ENCODE measurements at regions not wholly inside any gene's neighbourhood (a gene's known extent, or its start where the extent isn't known, plus 50 kb on each side); places are given as distances from the start of the nearest gene placed in this dataset.

DNA sequence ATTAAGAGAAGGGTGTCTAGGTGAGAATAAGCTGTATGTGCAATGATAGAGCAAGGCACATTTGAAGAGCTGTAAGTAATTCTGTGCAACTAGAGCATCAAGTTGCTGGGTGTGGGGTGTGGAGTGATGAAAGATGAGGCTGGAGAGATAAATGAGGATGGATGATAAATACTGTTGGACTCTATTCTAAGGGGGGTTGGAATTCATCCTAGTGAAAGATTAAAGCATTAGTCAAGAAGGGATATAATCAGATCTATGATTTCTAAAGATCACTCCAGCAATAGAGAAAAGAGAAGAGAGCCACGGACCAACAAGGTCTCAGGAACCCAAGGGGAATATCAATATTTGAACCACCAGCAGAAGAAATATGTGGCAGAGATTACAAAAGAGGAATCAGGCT lies 415.0 kb upstream of the RPS6KA3 start:
- no peak for TF ChIP-seq JUND (IDR thresholded peaks at IDR 0.05)
- no peak for TF ChIP-seq POLR2A (IDR thresholded peaks at IDR 0.05; ENCODE audit: borderline replicate concordance, extremely low read depth, insufficient read depth, insufficient read length)
- no peak for TF ChIP-seq ZNF274 (IDR thresholded peaks at IDR 0.05; ENCODE audit: low read depth, low read length)
- TF ChIP-seq, protein P1, sequence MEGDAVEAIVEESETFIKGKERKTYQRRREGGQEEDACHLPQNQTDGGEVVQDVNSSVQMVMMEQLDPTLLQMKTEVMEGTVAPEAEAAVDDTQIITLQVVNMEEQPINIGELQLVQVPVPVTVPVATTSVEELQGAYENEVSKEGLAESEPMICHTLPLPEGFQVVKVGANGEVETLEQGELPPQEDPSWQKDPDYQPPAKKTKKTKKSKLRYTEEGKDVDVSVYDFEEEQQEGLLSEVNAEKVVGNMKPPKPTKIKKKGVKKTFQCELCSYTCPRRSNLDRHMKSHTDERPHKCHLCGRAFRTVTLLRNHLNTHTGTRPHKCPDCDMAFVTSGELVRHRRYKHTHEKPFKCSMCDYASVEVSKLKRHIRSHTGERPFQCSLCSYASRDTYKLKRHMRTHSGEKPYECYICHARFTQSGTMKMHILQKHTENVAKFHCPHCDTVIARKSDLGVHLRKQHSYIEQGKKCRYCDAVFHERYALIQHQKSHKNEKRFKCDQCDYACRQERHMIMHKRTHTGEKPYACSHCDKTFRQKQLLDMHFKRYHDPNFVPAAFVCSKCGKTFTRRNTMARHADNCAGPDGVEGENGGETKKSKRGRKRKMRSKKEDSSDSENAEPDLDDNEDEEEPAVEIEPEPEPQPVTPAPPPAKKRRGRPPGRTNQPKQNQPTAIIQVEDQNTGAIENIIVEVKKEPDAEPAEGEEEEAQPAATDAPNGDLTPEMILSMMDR (IDR thresholded peaks at IDR 0.05 in 2 of 3, conservative IDR thresholded peaks at IDR 0.05 in 1 of 3; ENCODE audit: borderline replicate concordance in 1 of 3, insufficient read depth in 1 of 3, low read depth in 2 of 3, low read length in 2 of 3), result no peak
- TF ChIP-seq EZH2 (IDR thresholded peaks at IDR 0.05), result no peak
- TF ChIP-seq SP1 (IDR thresholded peaks at IDR 0.05; ENCODE audit: low read depth), result no peak
- no peak for TF ChIP-seq RAD21 (IDR thresholded peaks at IDR 0.05; ENCODE audit: low read depth)
- no peak for TF ChIP-seq EZH2phosphoT487 (IDR thresholded peaks at IDR 0.05; ENCODE audit: borderline replicate concordance)
- TF ChIP-seq, protein P2, sequence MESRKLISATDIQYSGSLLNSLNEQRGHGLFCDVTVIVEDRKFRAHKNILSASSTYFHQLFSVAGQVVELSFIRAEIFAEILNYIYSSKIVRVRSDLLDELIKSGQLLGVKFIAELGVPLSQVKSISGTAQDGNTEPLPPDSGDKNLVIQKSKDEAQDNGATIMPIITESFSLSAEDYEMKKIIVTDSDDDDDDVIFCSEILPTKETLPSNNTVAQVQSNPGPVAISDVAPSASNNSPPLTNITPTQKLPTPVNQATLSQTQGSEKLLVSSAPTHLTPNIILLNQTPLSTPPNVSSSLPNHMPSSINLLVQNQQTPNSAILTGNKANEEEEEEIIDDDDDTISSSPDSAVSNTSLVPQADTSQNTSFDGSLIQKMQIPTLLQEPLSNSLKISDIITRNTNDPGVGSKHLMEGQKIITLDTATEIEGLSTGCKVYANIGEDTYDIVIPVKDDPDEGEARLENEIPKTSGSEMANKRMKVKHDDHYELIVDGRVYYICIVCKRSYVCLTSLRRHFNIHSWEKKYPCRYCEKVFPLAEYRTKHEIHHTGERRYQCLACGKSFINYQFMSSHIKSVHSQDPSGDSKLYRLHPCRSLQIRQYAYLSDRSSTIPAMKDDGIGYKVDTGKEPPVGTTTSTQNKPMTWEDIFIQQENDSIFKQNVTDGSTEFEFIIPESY (IDR thresholded peaks at IDR 0.05; ENCODE audit: extremely low read depth, insufficient replicate concordance, low read length), result no peak
- TF ChIP-seq, protein P3, sequence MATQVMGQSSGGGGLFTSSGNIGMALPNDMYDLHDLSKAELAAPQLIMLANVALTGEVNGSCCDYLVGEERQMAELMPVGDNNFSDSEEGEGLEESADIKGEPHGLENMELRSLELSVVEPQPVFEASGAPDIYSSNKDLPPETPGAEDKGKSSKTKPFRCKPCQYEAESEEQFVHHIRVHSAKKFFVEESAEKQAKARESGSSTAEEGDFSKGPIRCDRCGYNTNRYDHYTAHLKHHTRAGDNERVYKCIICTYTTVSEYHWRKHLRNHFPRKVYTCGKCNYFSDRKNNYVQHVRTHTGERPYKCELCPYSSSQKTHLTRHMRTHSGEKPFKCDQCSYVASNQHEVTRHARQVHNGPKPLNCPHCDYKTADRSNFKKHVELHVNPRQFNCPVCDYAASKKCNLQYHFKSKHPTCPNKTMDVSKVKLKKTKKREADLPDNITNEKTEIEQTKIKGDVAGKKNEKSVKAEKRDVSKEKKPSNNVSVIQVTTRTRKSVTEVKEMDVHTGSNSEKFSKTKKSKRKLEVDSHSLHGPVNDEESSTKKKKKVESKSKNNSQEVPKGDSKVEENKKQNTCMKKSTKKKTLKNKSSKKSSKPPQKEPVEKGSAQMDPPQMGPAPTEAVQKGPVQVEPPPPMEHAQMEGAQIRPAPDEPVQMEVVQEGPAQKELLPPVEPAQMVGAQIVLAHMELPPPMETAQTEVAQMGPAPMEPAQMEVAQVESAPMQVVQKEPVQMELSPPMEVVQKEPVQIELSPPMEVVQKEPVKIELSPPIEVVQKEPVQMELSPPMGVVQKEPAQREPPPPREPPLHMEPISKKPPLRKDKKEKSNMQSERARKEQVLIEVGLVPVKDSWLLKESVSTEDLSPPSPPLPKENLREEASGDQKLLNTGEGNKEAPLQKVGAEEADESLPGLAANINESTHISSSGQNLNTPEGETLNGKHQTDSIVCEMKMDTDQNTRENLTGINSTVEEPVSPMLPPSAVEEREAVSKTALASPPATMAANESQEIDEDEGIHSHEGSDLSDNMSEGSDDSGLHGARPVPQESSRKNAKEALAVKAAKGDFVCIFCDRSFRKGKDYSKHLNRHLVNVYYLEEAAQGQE (IDR thresholded peaks at IDR 0.05; ENCODE audit: low read depth), result no peak
- TF ChIP-seq POLR2AphosphoS5 (IDR thresholded peaks at IDR 0.05; ENCODE audit: low read depth, low read length), result no peak
- no peak for TF ChIP-seq CEBPB (IDR thresholded peaks at IDR 0.05; ENCODE audit: low read depth)
- no peak for TF ChIP-seq ZFX (IDR thresholded peaks at IDR 0.05)
